GM23338 (cell line): ENCODE measurements at regions not wholly inside any gene's neighbourhood (a gene's known extent, or its start where the extent isn't known, plus 50 kb on each side); places are given as distances from the start of the nearest gene placed in this dataset.

Experiments used
- ATAC-seq: fragments of 200-7000 bp; cut with Tn5 transposase; 3 replicates; pipeline ENCODE4 v1.9.1; 2020
- DNase-seq: peaks from one replicate; pipeline ENCODE4 v3.0.0-alpha.2; 2015; ENCODE audit warnings: low spot score
- H2AFZ ChIP-seq: fragments of 200-600 bp; sonication (generic); 2 replicates; pipeline ENCODE4 v1.8.0; 2016; ENCODE audit warnings: antibody characterized with exemption, mild to moderate bottlenecking, moderate library complexity
- H3F3A ChIP-seq: fragments of 200-600 bp; sonication (generic); replicated peaks from 2 replicates; pipeline ENCODE4 v1.8.0; 2017; ENCODE audit warnings: antibody characterized with exemption, mixed run types, low read depth
- H3K27ac ChIP-seq: fragments of 200-600 bp; sonication (generic); 2 replicates; pipeline ENCODE4 v1.6.1; 2016; ENCODE audit warnings: low read depth
- H3K27me3 ChIP-seq: fragments of 200-600 bp; sonication (generic); 2 replicates; pipeline ENCODE4 v1.8.0; 2016; ENCODE audit warnings: mild to moderate bottlenecking, mixed run types, moderate library complexity; ENCODE audit not compliant: insufficient read depth
- H3K36me3 ChIP-seq: fragments of 200-600 bp; sonication (generic); 2 replicates; pipeline ENCODE4 v1.8.0; 2016; ENCODE audit warnings: mild to moderate bottlenecking; ENCODE audit not compliant: insufficient read depth
- H3K4me1 ChIP-seq: fragments of 200-600 bp; sonication (generic); 2 replicates; pipeline ENCODE4 v1.8.0; 2016; ENCODE audit warnings: mild to moderate bottlenecking, moderate library complexity; ENCODE audit not compliant: insufficient read depth
- H3K4me2 ChIP-seq: fragments of 200-600 bp; sonication (generic); 2 replicates; pipeline ENCODE4 v1.7.1; 2017; ENCODE audit warnings: mixed run types
- H3K4me3 ChIP-seq: fragments of 200-600 bp; sonication (generic); 2 replicates; pipeline ENCODE4 v1.6.1; 2016; ENCODE audit warnings: mixed run types
- H3K79me2 ChIP-seq: fragments of 200-600 bp; sonication (generic); replicated peaks from 2 replicates; pipeline ENCODE4 v1.8.0; 2017; ENCODE audit warnings: mild to moderate bottlenecking; ENCODE audit not compliant: insufficient read depth
- H3K9me2 ChIP-seq: fragments of 200-600 bp; sonication (generic); 2 replicates; pipeline ENCODE4 v1.8.0; 2017; ENCODE audit not compliant: insufficient read depth
- H4K20me1 ChIP-seq: fragments of 200-600 bp; sonication (generic); replicated peaks from 2 replicates; pipeline ENCODE4 v1.8.0; 2017; ENCODE audit warnings: mild to moderate bottlenecking; ENCODE audit not compliant: insufficient read depth
- H3K27ac Mint-ChIP-seq: 2 replicates; pipeline ENCODE4 v1.8.0; 2020; ENCODE audit warnings: inconsistent platforms, mild to moderate bottlenecking, moderate library complexity, mixed read lengths
- H3K27me3 Mint-ChIP-seq: 3 replicates; pipeline ENCODE4 v1.8.0; 2022; ENCODE audit warnings: low read depth, mild to moderate bottlenecking, moderate library complexity, mixed read lengths, inconsistent platforms; ENCODE audit not compliant: insufficient read depth, poor library complexity
- H3K36me3 Mint-ChIP-seq: 3 replicates; pipeline ENCODE4 v1.8.0; 2021; ENCODE audit warnings: low read depth, mild to moderate bottlenecking, inconsistent platforms, moderate library complexity, mixed read lengths
- H3K4me1 Mint-ChIP-seq: 3 replicates; pipeline ENCODE4 v1.8.0; 2020; ENCODE audit warnings: mild to moderate bottlenecking, inconsistent platforms, mixed read lengths
- H3K4me3 Mint-ChIP-seq: 3 replicates; pipeline ENCODE4 v1.8.0; 2021; ENCODE audit warnings: moderate library complexity, mild to moderate bottlenecking, inconsistent platforms, mixed read lengths
- H3K9me3 Mint-ChIP-seq: 3 replicates; pipeline ENCODE4 v1.8.0; 2020; ENCODE audit warnings: moderate library complexity, mild to moderate bottlenecking, inconsistent platforms, mixed read lengths
- CREB1 ChIP-seq: fragments of 250-450 bp; sonication (Bioruptor Pico); IDR thresholded peaks from 2 replicates; pipeline ENCODE4 v1.5.0; 2020; ENCODE audit warnings: low read depth, mild to moderate bottlenecking, moderate library complexity
- EZH2 ChIP-seq: fragments of 200-600 bp; sonication (generic); IDR thresholded peaks from one replicate; pipeline ENCODE4 v1.8.0; 2017; ENCODE audit warnings: antibody characterized with exemption, mild to moderate bottlenecking, low read depth; ENCODE audit not compliant: unreplicated experiment
- EZH2phosphoT487 ChIP-seq: fragments of 200-600 bp; sonication (generic); IDR thresholded peaks from one replicate; pipeline ENCODE4 v1.8.1; 2018; ENCODE audit warnings: antibody characterized with exemption; ENCODE audit not compliant: unreplicated experiment
- NANOG ChIP-seq: IDR thresholded peaks from 2 replicates; pipeline ENCODE4 v1.6.1; 2016; ENCODE audit warnings: antibody characterized with exemption, borderline replicate concordance
- STAT1 ChIP-seq: IDR thresholded peaks from one replicate; pipeline ENCODE4 v1.6.1; 2016; ENCODE audit warnings: antibody characterized with exemption; ENCODE audit not compliant: unreplicated experiment
- ZNF114 ChIP-seq: fragments of 250-450 bp; sonication (Bioruptor Pico); IDR thresholded peaks from 2 replicates; pipeline ENCODE4 v1.5.0; 2020; ENCODE audit warnings: mild to moderate bottlenecking, moderate library complexity
- TF ChIP-seq, protein P1 (sequence below): IDR thresholded peaks from one replicate; pipeline ENCODE4 v1.6.1; 2018; ENCODE audit warnings: antibody characterized with exemption; ENCODE audit not compliant: unreplicated experiment
- TF ChIP-seq, protein P2 (sequence below): IDR thresholded peaks from 2 replicates; pipeline ENCODE4 v1.6.1; 2016; ENCODE audit warnings: antibody characterized with exemption
- TF ChIP-seq, protein P3 (sequence below): fragments of 250-450 bp; sonication (Bioruptor Pico); IDR thresholded peaks from 2 replicates; pipeline ENCODE4 v1.5.0; 2020; ENCODE audit warnings: mild to moderate bottlenecking, moderate library complexity

DNA sequence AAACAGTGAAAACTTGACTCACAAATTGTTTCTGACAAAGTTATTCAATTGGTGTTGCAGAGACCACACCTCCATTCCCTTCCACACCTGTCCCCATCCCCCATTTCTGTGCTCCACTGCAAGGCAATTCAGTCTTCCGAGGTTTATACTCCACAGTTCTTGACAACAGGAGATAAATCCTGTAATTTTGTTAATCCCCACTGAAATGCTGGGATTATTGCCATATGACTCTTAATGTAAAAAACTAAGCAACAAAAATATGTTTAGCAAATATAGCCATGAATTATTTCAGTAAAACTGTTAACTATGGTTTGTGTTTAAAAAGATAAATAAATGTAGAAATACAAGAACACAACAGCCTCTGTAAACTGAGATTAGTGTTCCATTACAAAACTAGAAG is 170.1 kb upstream of the SEMA3D start:
- Histone ChIP-seq H3K4me2 (no peak overlapping the region), H3F3A (no peaks in the 10 kb centered on the region), H3K4me3 (no peak overlapping the region), H3K27me3 (no peaks in the 10 kb centered on the region), H2AFZ (no peak overlapping the region), H3K79me2 (no peaks in the 10 kb centered on the region), H3K36me3 (no peaks in the 10 kb centered on the region), H3K4me1 (no peaks in the 10 kb centered on the region), H3K27ac (no peak overlapping the region), H3K9me2 (no peaks in the 10 kb centered on the region), H4K20me1 (no peaks in the 10 kb centered on the region)
- Mint-ChIP-seq H3K4me3 (no peak overlapping the region), H3K36me3 (0 out of 3 replicates have a peak, but pooled peaks cover 4% of the 10 kb centered on the region), H3K9me3 (peaks cover 3% of the 10 kb centered on the region; the same call in 1 of the 3 replicates), H3K27ac (no peak overlapping the region), H3K27me3 (no peaks in the 10 kb centered on the region), H3K4me1 (no peaks in the 10 kb centered on the region; the same call in 2 of the 3 replicates)
- DNase-seq: peak; percentile 11
- ATAC-seq: no peak
- no peak for TF ChIP-seq ZNF114 (CRISPR knock-in tag)
- TF ChIP-seq, protein P1, sequence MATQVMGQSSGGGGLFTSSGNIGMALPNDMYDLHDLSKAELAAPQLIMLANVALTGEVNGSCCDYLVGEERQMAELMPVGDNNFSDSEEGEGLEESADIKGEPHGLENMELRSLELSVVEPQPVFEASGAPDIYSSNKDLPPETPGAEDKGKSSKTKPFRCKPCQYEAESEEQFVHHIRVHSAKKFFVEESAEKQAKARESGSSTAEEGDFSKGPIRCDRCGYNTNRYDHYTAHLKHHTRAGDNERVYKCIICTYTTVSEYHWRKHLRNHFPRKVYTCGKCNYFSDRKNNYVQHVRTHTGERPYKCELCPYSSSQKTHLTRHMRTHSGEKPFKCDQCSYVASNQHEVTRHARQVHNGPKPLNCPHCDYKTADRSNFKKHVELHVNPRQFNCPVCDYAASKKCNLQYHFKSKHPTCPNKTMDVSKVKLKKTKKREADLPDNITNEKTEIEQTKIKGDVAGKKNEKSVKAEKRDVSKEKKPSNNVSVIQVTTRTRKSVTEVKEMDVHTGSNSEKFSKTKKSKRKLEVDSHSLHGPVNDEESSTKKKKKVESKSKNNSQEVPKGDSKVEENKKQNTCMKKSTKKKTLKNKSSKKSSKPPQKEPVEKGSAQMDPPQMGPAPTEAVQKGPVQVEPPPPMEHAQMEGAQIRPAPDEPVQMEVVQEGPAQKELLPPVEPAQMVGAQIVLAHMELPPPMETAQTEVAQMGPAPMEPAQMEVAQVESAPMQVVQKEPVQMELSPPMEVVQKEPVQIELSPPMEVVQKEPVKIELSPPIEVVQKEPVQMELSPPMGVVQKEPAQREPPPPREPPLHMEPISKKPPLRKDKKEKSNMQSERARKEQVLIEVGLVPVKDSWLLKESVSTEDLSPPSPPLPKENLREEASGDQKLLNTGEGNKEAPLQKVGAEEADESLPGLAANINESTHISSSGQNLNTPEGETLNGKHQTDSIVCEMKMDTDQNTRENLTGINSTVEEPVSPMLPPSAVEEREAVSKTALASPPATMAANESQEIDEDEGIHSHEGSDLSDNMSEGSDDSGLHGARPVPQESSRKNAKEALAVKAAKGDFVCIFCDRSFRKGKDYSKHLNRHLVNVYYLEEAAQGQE: no peak
- TF ChIP-seq CREB1 (CRISPR knock-in tag): no peak
- no peak for TF ChIP-seq STAT1
- TF ChIP-seq EZH2: no peak
- no peak for TF ChIP-seq EZH2phosphoT487
- TF ChIP-seq, protein P2, sequence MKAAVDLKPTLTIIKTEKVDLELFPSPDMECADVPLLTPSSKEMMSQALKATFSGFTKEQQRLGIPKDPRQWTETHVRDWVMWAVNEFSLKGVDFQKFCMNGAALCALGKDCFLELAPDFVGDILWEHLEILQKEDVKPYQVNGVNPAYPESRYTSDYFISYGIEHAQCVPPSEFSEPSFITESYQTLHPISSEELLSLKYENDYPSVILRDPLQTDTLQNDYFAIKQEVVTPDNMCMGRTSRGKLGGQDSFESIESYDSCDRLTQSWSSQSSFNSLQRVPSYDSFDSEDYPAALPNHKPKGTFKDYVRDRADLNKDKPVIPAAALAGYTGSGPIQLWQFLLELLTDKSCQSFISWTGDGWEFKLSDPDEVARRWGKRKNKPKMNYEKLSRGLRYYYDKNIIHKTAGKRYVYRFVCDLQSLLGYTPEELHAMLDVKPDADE: no peak
- no peak for TF ChIP-seq NANOG
- TF ChIP-seq, protein P3, sequence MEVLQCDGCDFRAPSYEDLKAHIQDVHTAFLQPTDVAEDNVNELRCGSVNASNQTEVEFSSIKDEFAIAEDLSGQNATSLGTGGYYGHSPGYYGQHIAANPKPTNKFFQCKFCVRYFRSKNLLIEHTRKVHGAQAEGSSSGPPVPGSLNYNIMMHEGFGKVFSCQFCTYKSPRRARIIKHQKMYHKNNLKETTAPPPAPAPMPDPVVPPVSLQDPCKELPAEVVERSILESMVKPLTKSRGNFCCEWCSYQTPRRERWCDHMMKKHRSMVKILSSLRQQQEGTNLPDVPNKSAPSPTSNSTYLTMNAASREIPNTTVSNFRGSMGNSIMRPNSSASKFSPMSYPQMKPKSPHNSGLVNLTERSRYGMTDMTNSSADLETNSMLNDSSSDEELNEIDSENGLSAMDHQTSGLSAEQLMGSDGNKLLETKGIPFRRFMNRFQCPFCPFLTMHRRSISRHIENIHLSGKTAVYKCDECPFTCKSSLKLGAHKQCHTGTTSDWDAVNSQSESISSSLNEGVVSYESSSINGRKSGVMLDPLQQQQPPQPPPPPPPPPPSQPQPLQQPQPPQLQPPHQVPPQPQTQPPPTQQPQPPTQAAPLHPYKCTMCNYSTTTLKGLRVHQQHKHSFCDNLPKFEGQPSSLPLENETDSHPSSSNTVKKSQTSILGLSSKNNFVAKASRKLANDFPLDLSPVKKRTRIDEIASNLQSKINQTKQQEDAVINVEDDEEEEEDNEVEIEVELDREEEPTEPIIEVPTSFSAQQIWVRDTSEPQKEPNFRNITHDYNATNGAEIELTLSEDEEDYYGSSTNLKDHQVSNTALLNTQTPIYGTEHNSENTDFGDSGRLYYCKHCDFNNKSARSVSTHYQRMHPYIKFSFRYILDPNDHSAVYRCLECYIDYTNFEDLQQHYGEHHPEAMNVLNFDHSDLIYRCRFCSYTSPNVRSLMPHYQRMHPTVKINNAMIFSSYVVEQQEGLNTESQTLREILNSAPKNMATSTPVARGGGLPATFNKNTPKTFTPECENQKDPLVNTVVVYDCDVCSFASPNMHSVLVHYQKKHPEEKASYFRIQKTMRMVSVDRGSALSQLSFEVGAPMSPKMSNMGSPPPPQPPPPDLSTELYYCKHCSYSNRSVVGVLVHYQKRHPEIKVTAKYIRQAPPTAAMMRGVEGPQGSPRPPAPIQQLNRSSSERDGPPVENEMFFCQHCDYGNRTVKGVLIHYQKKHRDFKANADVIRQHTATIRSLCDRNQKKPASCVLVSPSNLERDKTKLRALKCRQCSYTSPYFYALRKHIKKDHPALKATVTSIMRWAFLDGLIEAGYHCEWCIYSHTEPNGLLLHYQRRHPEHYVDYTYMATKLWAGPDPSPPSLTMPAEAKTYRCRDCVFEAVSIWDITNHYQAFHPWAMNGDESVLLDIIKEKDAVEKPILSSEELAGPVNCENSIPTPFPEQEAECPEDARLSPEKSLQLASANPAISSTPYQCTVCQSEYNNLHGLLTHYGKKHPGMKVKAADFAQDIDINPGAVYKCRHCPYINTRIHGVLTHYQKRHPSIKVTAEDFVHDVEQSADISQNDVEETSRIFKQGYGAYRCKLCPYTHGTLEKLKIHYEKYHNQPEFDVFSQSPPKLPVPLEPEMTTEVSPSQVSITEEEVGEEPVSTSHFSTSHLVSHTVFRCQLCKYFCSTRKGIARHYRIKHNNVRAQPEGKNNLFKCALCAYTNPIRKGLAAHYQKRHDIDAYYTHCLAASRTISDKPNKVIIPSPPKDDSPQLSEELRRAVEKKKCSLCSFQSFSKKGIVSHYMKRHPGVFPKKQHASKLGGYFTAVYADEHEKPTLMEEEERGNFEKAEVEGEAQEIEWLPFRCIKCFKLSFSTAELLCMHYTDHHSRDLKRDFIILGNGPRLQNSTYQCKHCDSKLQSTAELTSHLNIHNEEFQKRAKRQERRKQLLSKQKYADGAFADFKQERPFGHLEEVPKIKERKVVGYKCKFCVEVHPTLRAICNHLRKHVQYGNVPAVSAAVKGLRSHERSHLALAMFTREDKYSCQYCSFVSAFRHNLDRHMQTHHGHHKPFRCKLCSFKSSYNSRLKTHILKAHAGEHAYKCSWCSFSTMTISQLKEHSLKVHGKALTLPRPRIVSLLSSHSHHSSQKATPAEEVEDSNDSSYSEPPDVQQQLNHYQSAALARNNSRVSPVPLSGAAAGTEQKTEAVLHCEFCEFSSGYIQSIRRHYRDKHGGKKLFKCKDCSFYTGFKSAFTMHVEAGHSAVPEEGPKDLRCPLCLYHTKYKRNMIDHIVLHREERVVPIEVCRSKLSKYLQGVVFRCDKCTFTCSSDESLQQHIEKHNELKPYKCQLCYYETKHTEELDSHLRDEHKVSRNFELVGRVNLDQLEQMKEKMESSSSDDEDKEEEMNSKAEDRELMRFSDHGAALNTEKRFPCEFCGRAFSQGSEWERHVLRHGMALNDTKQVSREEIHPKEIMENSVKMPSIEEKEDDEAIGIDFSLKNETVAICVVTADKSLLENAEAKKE (CRISPR knock-in tag): no peak
